COLO668 (cell line): ENCODE measurements at regions not wholly inside any gene's neighbourhood (a gene's known extent, or its start where the extent isn't known, plus 50 kb on each side); places are given as distances from the start of the nearest gene placed in this dataset.
A peak's percentile ranks its signal among the peaks of the same experiment; 100 is the strongest.
"Not testable (repeated sequence)": the region's sequence is repeated elsewhere in the genome, so short reads cannot be mapped to it uniquely, and the experiment has no call there.

ENCODE experiments used
- DNase-seq: peaks from one replicate; lab custom pipeline; 2025; ENCODE audit not compliant: unreplicated experiment; lab: John Stamatoyannopoulos, UW

GRCh38 chr12:34097213-34097612 lies 74.9 kb downstream of the ALG10 start:
- no peak for DNase-seq

GRCh38 chr12:34105392-34105933 lies 83.2 kb downstream of the ALG10 start:
- no peak for DNase-seq

- no peak for DNase-seq
These were observed 83.9 kb downstream of the ALG10 start for GRCh38 chr12:34106172-34106571.

GRCh38 chr12:34107016-34107415 lies 84.7 kb downstream of the ALG10 start:
- DNase-seq = no peak

- DNase-seq = no peak
These were observed 85.6 kb downstream of the ALG10 start for GRCh38 chr12:34107781-34108404.

- DNase-seq = no peak
These were observed 86.1 kb downstream of the ALG10 start for GRCh38 chr12:34108405-34108803.

- no peak for DNase-seq
These were observed 86.7 kb downstream of the ALG10 start for GRCh38 chr12:34108967-34109366.

- DNase-seq = no peak
These were observed 87.1 kb downstream of the ALG10 start for GRCh38 chr12:34109390-34109789.

- not testable (repeated sequence) for DNase-seq
These were observed 87.7 kb downstream of the ALG10 start for GRCh38 chr12:34109909-34110531.

GRCh38 chr12:34119366-34119765 lies 97.1 kb downstream of the ALG10 start:
- no peak for DNase-seq

- no peak for DNase-seq
These were observed 99.1 kb downstream of the ALG10 start for GRCh38 chr12:34121360-34121759.

GRCh38 chr12:34123092-34123491 lies 100.8 kb downstream of the ALG10 start:
- peak; percentile 4 for DNase-seq

GRCh38 chr12:34124608-34125007 lies 102.3 kb downstream of the ALG10 start:
- DNase-seq = no peak

- DNase-seq = no peak
These were observed 103.9 kb downstream of the ALG10 start for GRCh38 chr12:34126239-34126641.

- DNase-seq = no peak
These were observed 104.5 kb downstream of the ALG10 start for GRCh38 chr12:34126805-34127204.

- not testable (repeated sequence) for DNase-seq
These were observed 105.1 kb downstream of the ALG10 start for GRCh38 chr12:34127379-34127778.

GRCh38 chr12:34142430-34142829 lies 120.1 kb downstream of the ALG10 start:
- DNase-seq = no peak

- no peak for DNase-seq
These were observed 128.7 kb downstream of the ALG10 start for GRCh38 chr12:34151019-34151418.

GRCh38 chr12:34163443-34163842 lies 141.1 kb downstream of the ALG10 start:
- no peak for DNase-seq

- no peak for DNase-seq
These were observed 144.2 kb downstream of the ALG10 start for GRCh38 chr12:34166427-34167060.

GRCh38 chr12:34168507-34168906 lies 146.2 kb downstream of the ALG10 start:
- not testable (repeated sequence) for DNase-seq

GRCh38 chr12:34186492-34186891 lies 164.2 kb downstream of the ALG10 start:
- DNase-seq = no peak
